ENCODE measurements at regions not wholly inside any gene's neighbourhood (a gene's known extent, or its start where the extent isn't known, plus 50 kb on each side); places are given as distances from the start of the nearest gene placed in this dataset.

- TF ChIP-seq CTCF (conservative IDR thresholded peaks at IDR 0.05 in 1 of 2, IDR thresholded peaks at IDR 0.05 in 1 of 2; ENCODE audit: extremely low read depth in 1 of 2, insufficient read depth in 1 of 2, low read depth in 1 of 2, low read length in 2 of 2) (no peak), EZH2 (IDR thresholded peaks at IDR 0.05; ENCODE audit: borderline replicate concordance, low read length) (no peak)
Measured at GRCh38 chr4:185920691-185921260, 108.8 kb upstream of the SORBS2 start.

All from mammary epithelial cell (primary cell).